Lower leg skin (tissue), 4 donors: ENCODE measurements at regions not wholly inside any gene's neighbourhood (a gene's known extent, or its start where the extent isn't known, plus 50 kb on each side); places are given as distances from the start of the nearest gene placed in this dataset.
"Not testable (repeated sequence)": the region's sequence is repeated elsewhere in the genome, so short reads cannot be mapped to it uniquely, and the experiment has no call there.

Experiments used
- DNase-seq, 2 donors: peaks; one replicate each; pipeline ENCODE4 v3.0.0-alpha.2; 2019; ENCODE audit warnings: low spot score in 2 of 2
- H3K4me3 ChIP-seq: fragments of 200-600 bp; sonication (generic); 2 replicates; pipeline ENCODE4 v1.5.1; 2017; ENCODE audit warnings: mild to moderate bottlenecking, low read depth; ENCODE audit not compliant: poor library complexity, severe bottlenecking
- CTCF ChIP-seq, 3 donors: fragments of 450-650 bp; IDR thresholded peaks; one replicate each; pipeline ENCODE4 v1.5.1; 2016; ENCODE audit warnings: antibody characterized with exemption in 3 of 3, mild to moderate bottlenecking in 3 of 3, moderate library complexity in 2 of 3
- POLR2A ChIP-seq, 2 donors: fragments of 450-650 bp; IDR thresholded peaks; one replicate each; pipeline ENCODE4 v1.6.1; 2016 to 2017; ENCODE audit warnings: antibody characterized with exemption in 2 of 2, mild to moderate bottlenecking in 1 of 2, moderate library complexity in 1 of 2
- WGBS, 2 donors: methylation state at CpG; one replicate each; pipeline ENCODE4 v1.1.5; 2018; 5-methylcytosine and 5-hydroxymethylcytosine counted together
- intact Hi-C: fragments of 100-400 bp; cut with DNase I; formaldehyde crosslinking; loops from one replicate; pipeline ENCODE4 v1.15.0; 2023; ENCODE audit warnings: low total_unique reads

GRCh38 chr13:58682616-58683015 is 1051.1 kb downstream of the PCDH17 start:
- intact Hi-C loops, result no loop called here
- WGBS, 2 donors, result 88 to 89% methylated on average over 4 of the region's 4 CpGs
- no peak for DNase-seq
- TF ChIP-seq POLR2A (IDR thresholded peaks at IDR 0.05) (no peak), CTCF (IDR thresholded peaks at IDR 0.05) (no peak)
- H3K4me3 ChIP-seq, result no peak overlapping the region

GRCh38 chr13:58687148-58687547 is 1055.6 kb downstream of the PCDH17 start:
- WGBS, 2 donors, result 76 to 83% methylated on average over 2 of the region's 2 CpGs
- DNase-seq, result no peak
- intact Hi-C loops, result no loop called here
- TF ChIP-seq CTCF (IDR thresholded peaks at IDR 0.05) (no peak), POLR2A (IDR thresholded peaks at IDR 0.05) (no peak)
- H3K4me3 ChIP-seq, result no peak overlapping the region

- TF ChIP-seq CTCF (IDR thresholded peaks at IDR 0.05), result no peak
- TF ChIP-seq POLR2A (IDR thresholded peaks at IDR 0.05), result no peak
- no peak overlapping the region for H3K4me3 ChIP-seq
- intact Hi-C loops, result no loop called here
- DNase-seq, result no peak
Measured at GRCh38 chr13:58698531-58698930, 1067.0 kb downstream of the PCDH17 start.

- intact Hi-C loops, result no loop called here
- WGBS, 2 donors, result 65 to 69% methylated on average over 2 of the region's 2 CpGs
Measured at GRCh38 chr13:58704953-58705352, 1073.4 kb downstream of the PCDH17 start.

GRCh38 chr13:58706421-58706820 is 1074.9 kb downstream of the PCDH17 start:
- H3K4me3 ChIP-seq, result no peak overlapping the region
- intact Hi-C loops, result no loop called here
- TF ChIP-seq CTCF (IDR thresholded peaks at IDR 0.05), result no peak
- TF ChIP-seq POLR2A (IDR thresholded peaks at IDR 0.05), result no peak
- no peak for DNase-seq
- WGBS, 2 donors, result 68 to 78% methylated on average over 2 of the region's 2 CpGs

More at GRCh38 chr13:58704953-58705352, 1073.4 kb downstream of the PCDH17 start:
- no peak overlapping the region for H3K4me3 ChIP-seq
- no peak for DNase-seq
- TF ChIP-seq CTCF (IDR thresholded peaks at IDR 0.05), result no peak
- TF ChIP-seq POLR2A (IDR thresholded peaks at IDR 0.05), result no peak

- intact Hi-C loops, result no loop called here
- TF ChIP-seq POLR2A (IDR thresholded peaks at IDR 0.05) (no peak), CTCF (IDR thresholded peaks at IDR 0.05) (no peak)
- WGBS, 2 donors, result 81 to 82% methylated on average over 8 of the region's 8 CpGs
Measured at GRCh38 chr13:58712191-58712590, 1080.6 kb downstream of the PCDH17 start.

GRCh38 chr13:58714016-58714415 is 1082.5 kb downstream of the PCDH17 start:
- 91% methylated on average over 9 to 19 of the region's 25 CpGs for WGBS, 2 donors
- H3K4me3 ChIP-seq, DNase-seq, intact Hi-C loops: not testable (repeated sequence)

More at GRCh38 chr13:58712191-58712590, 1080.6 kb downstream of the PCDH17 start:
- DNase-seq, result no peak
- no peak overlapping the region for H3K4me3 ChIP-seq
